AG04449 (cell line): ENCODE measurements at regions not wholly inside any gene's neighbourhood (a gene's known extent, or its start where the extent isn't known, plus 50 kb on each side); places are given as distances from the start of the nearest gene placed in this dataset.

Source experiments
- CTCF ChIA-PET: fragments of 350-600 bp; formaldehyde crosslinking; extraction: SDS; loops from one replicate; lab custom pipeline; 2021; ENCODE audit warnings: antibody characterized with exemption; lab: Yijun Ruan, JAX
- POLR2A ChIA-PET: fragments of 400-600, 350-600 bp; formaldehyde crosslinking; extraction: SDS; loops from one replicate; lab custom pipeline; 2020; ENCODE audit warnings: antibody characterized with exemption, inconsistent platforms; lab: Yijun Ruan, JAX
- DNase-seq: peaks from one replicate; pipeline ENCODE4 v3.0.0-alpha.2; 2010; ENCODE audit warnings: low read depth, low spot score
- H3K4me3 ChIP-seq: 2 replicates; pipeline ENCODE4 v1.5.1; 2011; ENCODE audit warnings: low read depth, mild to moderate bottlenecking, control low read depth, low read length
- TF ChIP-seq, protein P1 (sequence below): IDR thresholded peaks from one replicate; pipeline ENCODE4 v1.5.1; 2011; ENCODE audit warnings: mild to moderate bottlenecking, moderate library complexity, low read length, control low read depth, inconsistent platforms; ENCODE audit not compliant: insufficient read depth; ENCODE audit errors: missing control alignments

DNA sequence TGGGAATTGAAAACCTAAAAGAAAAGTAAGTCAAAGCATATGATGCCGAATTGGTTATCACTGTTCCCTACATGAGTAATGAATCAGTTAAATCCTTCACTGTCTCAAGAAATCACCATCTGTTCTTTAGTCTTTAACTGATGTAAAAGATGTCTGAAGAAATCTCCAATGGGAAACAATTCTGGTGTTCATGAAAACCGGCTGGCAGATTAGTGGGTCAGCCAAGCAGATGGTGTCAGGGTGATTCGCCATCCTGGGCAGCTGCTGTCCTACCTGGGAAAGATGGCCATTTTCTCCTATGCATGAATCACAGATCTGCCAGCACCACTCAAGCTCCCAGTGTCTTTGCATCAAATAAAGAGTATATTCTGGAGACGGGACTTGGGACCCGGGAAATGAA is 925.2 kb upstream of the GHITM start:
- CTCF ChIA-PET: no interaction called here
- TF ChIP-seq, protein P1, sequence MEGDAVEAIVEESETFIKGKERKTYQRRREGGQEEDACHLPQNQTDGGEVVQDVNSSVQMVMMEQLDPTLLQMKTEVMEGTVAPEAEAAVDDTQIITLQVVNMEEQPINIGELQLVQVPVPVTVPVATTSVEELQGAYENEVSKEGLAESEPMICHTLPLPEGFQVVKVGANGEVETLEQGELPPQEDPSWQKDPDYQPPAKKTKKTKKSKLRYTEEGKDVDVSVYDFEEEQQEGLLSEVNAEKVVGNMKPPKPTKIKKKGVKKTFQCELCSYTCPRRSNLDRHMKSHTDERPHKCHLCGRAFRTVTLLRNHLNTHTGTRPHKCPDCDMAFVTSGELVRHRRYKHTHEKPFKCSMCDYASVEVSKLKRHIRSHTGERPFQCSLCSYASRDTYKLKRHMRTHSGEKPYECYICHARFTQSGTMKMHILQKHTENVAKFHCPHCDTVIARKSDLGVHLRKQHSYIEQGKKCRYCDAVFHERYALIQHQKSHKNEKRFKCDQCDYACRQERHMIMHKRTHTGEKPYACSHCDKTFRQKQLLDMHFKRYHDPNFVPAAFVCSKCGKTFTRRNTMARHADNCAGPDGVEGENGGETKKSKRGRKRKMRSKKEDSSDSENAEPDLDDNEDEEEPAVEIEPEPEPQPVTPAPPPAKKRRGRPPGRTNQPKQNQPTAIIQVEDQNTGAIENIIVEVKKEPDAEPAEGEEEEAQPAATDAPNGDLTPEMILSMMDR: no peak
- DNase-seq: no peak

DNA sequence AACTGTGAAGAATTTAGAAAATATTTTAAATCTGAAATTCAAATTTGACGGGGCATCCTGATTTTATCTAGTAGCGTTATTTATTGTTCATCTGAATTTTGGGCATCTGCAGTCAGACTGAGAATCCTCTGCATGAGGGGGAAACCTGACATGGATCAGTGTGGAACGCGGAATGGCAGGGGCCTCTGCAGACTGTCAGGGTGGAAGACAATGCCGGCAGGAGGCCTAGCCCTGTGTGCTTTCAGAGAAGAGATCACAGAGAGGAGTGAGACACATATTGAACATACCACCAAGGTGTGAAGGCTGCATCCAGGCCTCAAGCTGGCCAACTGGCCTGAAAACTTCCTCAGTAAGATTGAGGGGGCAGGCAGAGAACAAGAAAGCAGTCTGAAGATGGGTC is 921.1 kb upstream of the GHITM start:
- POLR2A ChIA-PET: no interaction called here
- no peak for DNase-seq
- H3K4me3 ChIP-seq: no peak overlapping the region
- CTCF ChIA-PET: no interaction called here
- TF ChIP-seq, protein P1: no peak

More for the DNA sequence above, 925.2 kb upstream of the GHITM start:
- POLR2A ChIA-PET: no interaction called here
- no peak overlapping the region for H3K4me3 ChIP-seq

DNA sequence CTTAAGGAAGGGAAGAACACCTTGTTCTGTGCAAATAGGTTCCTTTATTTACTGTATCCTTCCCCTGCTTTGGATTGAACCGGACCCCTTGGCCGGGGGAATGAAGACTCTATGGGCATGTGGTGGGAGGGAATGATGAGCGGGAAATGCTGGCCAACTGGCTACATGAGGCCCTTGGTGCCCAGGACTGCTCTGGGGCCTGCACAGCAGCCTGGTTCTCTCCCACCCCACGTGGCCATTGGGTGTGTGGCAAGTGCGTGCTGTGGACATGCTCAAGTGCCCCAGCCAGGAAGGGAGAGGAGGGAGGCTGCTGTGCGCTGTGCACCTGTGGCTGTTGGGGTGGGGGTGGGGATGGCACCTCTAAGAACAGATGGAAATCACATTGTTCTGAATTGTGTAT is 917.0 kb upstream of the GHITM start:
- ChIA-PET POLR2A (no interaction called here), CTCF (no interaction called here)
- H3K4me3 ChIP-seq: no peak overlapping the region
- TF ChIP-seq, protein P1: no peak
- DNase-seq: no peak

DNA sequence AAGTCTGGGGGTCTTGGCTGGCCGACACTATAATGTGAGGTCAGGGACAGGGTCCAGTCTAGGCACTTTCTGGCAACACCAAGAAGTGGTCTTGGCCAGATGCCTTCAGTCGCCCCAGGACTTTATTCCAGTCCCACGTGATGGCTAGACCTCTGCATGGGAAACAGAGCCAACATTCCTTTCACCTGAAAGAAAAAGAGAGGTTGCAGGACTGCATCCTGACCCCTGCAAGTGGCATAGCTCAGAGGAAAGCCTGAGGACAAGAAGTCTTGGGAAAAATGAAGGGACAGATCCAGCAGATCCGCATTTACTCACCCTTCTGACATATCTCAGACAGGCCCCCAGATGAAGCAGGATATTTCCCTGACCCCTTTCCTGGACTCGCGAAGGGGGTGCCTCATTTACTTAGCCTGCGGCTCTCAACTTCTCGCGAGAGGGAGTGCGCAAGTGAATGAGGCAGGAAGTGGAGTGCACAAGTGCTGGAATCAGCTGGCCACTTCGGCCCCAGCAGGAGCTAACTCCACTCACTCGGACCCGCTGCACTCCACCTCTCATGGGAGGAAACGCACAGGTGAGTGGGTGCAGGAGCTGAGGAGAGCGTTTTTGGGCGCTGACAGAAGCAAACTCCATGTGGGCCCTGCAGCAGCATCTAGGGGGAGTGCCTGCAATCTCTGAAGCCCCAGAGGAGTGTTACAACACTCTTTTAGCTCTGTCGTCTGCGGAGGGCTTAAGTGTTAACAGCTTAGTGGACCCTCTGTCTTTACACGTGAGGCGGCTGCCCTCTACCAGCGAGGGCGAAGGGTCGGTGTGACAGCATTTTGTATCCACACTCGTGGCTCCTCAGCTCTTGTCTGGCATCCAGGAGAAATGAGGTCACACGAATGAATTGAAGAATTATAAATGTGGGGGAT is 916.2 kb upstream of the GHITM start:
- H3K4me3 ChIP-seq: no peak overlapping the region
- no peak for DNase-seq
- CTCF ChIA-PET: no interaction called here
- TF ChIP-seq, protein P1: no peak
- POLR2A ChIA-PET: no interaction called here

DNA sequence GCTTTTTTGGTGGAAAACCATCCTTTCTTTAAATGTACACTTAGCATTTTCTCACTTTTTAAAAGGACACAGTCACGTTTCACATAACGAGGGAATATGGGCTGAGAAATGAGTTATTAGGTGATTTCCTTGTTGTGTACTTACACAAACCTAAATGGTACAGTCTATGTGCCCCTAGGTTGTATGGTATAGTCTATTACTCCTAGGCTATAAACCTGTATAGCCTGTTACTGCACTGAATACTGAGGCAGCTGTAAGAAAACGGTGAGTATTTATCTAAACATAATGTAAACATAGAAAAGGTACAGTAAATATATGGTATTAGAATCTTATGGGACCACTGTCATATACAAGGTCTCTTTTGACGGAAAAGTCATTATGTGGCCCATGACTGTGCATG is 913.5 kb upstream of the GHITM start:
- H3K4me3 ChIP-seq: no peak overlapping the region
- TF ChIP-seq, protein P1: no peak
- no peak for DNase-seq
- POLR2A ChIA-PET: no interaction called here
- CTCF ChIA-PET: no interaction called here

DNA sequence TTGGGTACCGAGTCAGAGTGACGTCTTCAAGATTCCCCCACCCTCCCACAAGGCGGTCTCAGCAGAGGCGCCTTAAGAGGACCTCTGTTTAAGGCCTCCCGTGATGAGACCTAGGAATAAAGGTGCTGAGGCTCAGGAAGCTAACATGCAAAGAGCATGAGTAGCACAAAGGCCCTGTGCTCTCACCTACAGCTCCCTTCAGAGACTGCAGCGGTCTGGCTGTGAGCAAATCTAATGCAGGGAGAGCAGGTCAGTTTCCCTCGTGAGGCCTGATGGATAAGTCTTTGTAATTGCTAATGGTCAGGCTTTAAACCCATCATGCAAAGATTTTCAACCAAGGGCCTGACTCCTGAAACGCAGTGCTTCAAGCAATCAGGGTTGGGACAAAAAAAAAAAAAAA is 909.3 kb upstream of the GHITM start:
- H3K4me3 ChIP-seq: no peak overlapping the region
- CTCF ChIA-PET: no interaction called here
- TF ChIP-seq, protein P1: no peak
- POLR2A ChIA-PET: no interaction called here
- DNase-seq: no peak
